K562 (cell line): ENCODE measurements at regions not wholly inside any gene's neighbourhood (a gene's known extent, or its start where the extent isn't known, plus 50 kb on each side); places are given as distances from the start of the nearest gene placed in this dataset.
A peak's percentile ranks its signal among the peaks of the same experiment; 100 is the strongest.

Experiments used
- ATF7 ChIP-seq: fragments of 450-650 bp; IDR thresholded peaks from 2 replicates; pipeline ENCODE4 v1.7.1; 2014; ENCODE audit warnings: mild to moderate bottlenecking, moderate library complexity
- C11orf30 ChIP-seq: fragments of 450-650 bp; IDR thresholded peaks from 2 replicates; pipeline ENCODE4 v1.6.1; 2016; ENCODE audit warnings: low read depth, mild to moderate bottlenecking
- CBX1 ChIP-seq: sonication (generic); IDR thresholded peaks from 2 replicates; pipeline ENCODE4 v1.6.1; 2016; ENCODE audit warnings: antibody characterized with exemption, low read depth, mild to moderate bottlenecking
- ERF ChIP-seq: fragments of 450-650 bp; formaldehyde crosslinking; IDR thresholded peaks from 2 replicates; pipeline ENCODE4 v1.4.0; 2020; ENCODE audit warnings: mild to moderate bottlenecking, mixed read lengths
- ESRRA ChIP-seq: fragments of 450-650 bp; IDR thresholded peaks from 2 replicates; pipeline ENCODE4 v1.6.1; 2014; ENCODE audit warnings: low read depth, mild to moderate bottlenecking, moderate library complexity, borderline replicate concordance
- GATAD2A ChIP-seq: fragments of 450-650 bp; IDR thresholded peaks from 2 replicates; pipeline ENCODE4 v1.6.1; 2017
- GTF2E2 ChIP-seq: fragments of 200-800 bp; sonication (Bioruptor generic); IDR thresholded peaks from 2 replicates; pipeline ENCODE4 v1.6.1; 2016; ENCODE audit warnings: missing genetic modification characterization, missing compliant biosample characterization
- KDM5B ChIP-seq: fragments of 200-600 bp; sonication (generic); IDR thresholded peaks from 2 replicates; pipeline ENCODE4 v1.6.1; 2012; ENCODE audit warnings: low read depth, mild to moderate bottlenecking, moderate library complexity, low read length, control low read depth, inconsistent platforms; ENCODE audit not compliant: insufficient replicate concordance
- MAFG ChIP-seq: fragments of 450-650 bp; conservative IDR thresholded peaks from 2 replicates; pipeline ENCODE4 v1.6.1; 2016; ENCODE audit warnings: missing genetic modification characterization, missing compliant biosample characterization
- MAFK ChIP-seq: IDR thresholded peaks from 2 replicates; pipeline ENCODE4 v1.6.1; 2011; ENCODE audit warnings: low read length, improper control_type of control experiment
- MEF2A ChIP-seq: IDR thresholded peaks from 2 replicates; pipeline ENCODE4 v1.6.1; 2011; ENCODE audit warnings: low read depth, mild to moderate bottlenecking, low read length, moderate library complexity; ENCODE audit not compliant: control insufficient read depth
- NCOA2 ChIP-seq, 2 experiments: fragments of 450-650 bp; IDR thresholded peaks; 2 replicates each; pipeline ENCODE4 v1.6.1; 2018; ENCODE audit warnings: mild to moderate bottlenecking in 2 of 2, moderate library complexity in 1 of 2; ENCODE audit not compliant: partially characterized antibody in 2 of 2
- POU5F1 ChIP-seq: fragments of 150-350 bp; IDR thresholded peaks from 2 replicates; pipeline ENCODE4 v1.6.1; 2014; ENCODE audit warnings: borderline replicate concordance, low read length, low read depth, mild to moderate bottlenecking; ENCODE audit not compliant: partially characterized antibody
- SAP30 ChIP-seq: fragments of 200-600 bp; sonication (generic); IDR thresholded peaks from 2 replicates; pipeline ENCODE4 v1.6.1; 2012; ENCODE audit warnings: borderline replicate concordance, low read depth, mild to moderate bottlenecking, moderate library complexity, low read length, control low read depth, inconsistent platforms; ENCODE audit not compliant: insufficient read depth, poor library complexity, severe bottlenecking
- TCF7L2 ChIP-seq: fragments of 150-350 bp; IDR thresholded peaks from 2 replicates; pipeline ENCODE4 v1.6.1; 2016; ENCODE audit warnings: low read depth, mild to moderate bottlenecking, low read length, moderate library complexity
- TEAD4 ChIP-seq, 2 experiments: sonication (generic) in 1 of 2; formaldehyde crosslinking in 1 of 2; IDR thresholded peaks; 2 replicates each; pipeline versions ENCODE4 v1.6.1 to v1.8.0; 2012 to 2022; ENCODE audit warnings: borderline replicate concordance in 1 of 2, inconsistent platforms in 1 of 2, low read length in 1 of 2, mild to moderate bottlenecking in 1 of 2, missing genetic modification reagents in 1 of 2
- WHSC1 ChIP-seq: IDR thresholded peaks from one replicate; pipeline ENCODE4 v1.6.1; 2012; ENCODE audit warnings: low read length, control low read depth, inconsistent platforms
- ZNF41 ChIP-seq: fragments of 250-450 bp; sonication (Bioruptor Pico); conservative IDR thresholded peaks from 2 replicates; pipeline ENCODE4 v1.4.0; 2020; ENCODE audit warnings: mild to moderate bottlenecking
- TF ChIP-seq, protein P1 (sequence below), 3 experiments: fragments of 200-800 bp in 1 of 3; fragments of 250-450 bp in 1 of 3; fragments of 450-650 bp in 1 of 3; sonication (Bioruptor Pico) in 1 of 3; sonication (Bioruptor generic) in 1 of 3; formaldehyde crosslinking in 1 of 3; IDR thresholded peaks; 2 replicates each; pipeline versions ENCODE4 v1.6.1 to v1.8.0; 2016 to 2022; ENCODE audit warnings: mild to moderate bottlenecking in 2 of 3, missing genetic modification characterization in 2 of 3, missing compliant biosample characterization in 1 of 3, moderate library complexity in 1 of 3
- TF ChIP-seq, protein P2 (sequence below): IDR thresholded peaks from 2 replicates; pipeline ENCODE4 v1.6.1; 2016; ENCODE audit warnings: missing genetic modification characterization, missing compliant biosample characterization
- TF ChIP-seq, protein P3 (sequence below): IDR thresholded peaks from 3 replicates; pipeline ENCODE4 v1.6.1; 2011; ENCODE audit warnings: borderline replicate concordance, mild to moderate bottlenecking, moderate library complexity; ENCODE audit not compliant: insufficient read length; ENCODE audit errors: extremely low read depth

DNA sequence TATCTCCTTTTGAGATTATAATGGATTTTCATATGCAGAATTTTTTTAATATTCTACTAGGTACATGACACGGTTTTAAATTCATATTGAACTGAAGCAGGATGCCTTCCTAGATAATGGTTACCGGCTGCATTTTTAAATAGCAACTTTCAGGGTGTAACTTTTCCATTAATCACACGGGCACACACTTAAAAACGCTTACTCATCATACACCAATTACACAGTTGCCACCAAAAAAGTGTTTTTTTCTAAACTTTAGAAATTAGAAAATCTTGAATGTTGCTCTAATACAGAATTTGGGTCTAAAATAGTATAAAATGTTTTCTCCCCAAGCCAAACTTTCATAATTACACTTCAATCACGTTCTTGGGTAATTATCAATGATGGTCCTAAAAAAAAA, 149.1 kb upstream of the RNF32 start (continued):
- TF ChIP-seq KDM5B (no peak), SAP30 (no peak), ESRRA (no peak), NCOA2 (IDR thresholded peaks at IDR 0.05; ENCODE audit: partially characterized antibody in 2 of 2) (no peak), CBX1 (no peak), ERF (CRISPR knock-in tag) (no peak), TEAD4 (IDR thresholded peaks at IDR 0.05; ENCODE audit: low read length) (no peak), TEAD4 (CRISPR knock-in tag; IDR thresholded peaks at IDR 0.05; ENCODE audit: borderline replicate concordance) (no peak), POU5F1 (no peak), ATF7 (no peak), MAFG (tag) (peak; percentile 86), MEF2A (no peak), GTF2E2 (no peak), GATAD2A (no peak), WHSC1 (no peak), MAFK (peak; percentile 67), ZNF41 (CRISPR knock-in tag) (no peak), C11orf30 (peak; percentile 87), TCF7L2 (no peak)
- TF ChIP-seq, protein P1, sequence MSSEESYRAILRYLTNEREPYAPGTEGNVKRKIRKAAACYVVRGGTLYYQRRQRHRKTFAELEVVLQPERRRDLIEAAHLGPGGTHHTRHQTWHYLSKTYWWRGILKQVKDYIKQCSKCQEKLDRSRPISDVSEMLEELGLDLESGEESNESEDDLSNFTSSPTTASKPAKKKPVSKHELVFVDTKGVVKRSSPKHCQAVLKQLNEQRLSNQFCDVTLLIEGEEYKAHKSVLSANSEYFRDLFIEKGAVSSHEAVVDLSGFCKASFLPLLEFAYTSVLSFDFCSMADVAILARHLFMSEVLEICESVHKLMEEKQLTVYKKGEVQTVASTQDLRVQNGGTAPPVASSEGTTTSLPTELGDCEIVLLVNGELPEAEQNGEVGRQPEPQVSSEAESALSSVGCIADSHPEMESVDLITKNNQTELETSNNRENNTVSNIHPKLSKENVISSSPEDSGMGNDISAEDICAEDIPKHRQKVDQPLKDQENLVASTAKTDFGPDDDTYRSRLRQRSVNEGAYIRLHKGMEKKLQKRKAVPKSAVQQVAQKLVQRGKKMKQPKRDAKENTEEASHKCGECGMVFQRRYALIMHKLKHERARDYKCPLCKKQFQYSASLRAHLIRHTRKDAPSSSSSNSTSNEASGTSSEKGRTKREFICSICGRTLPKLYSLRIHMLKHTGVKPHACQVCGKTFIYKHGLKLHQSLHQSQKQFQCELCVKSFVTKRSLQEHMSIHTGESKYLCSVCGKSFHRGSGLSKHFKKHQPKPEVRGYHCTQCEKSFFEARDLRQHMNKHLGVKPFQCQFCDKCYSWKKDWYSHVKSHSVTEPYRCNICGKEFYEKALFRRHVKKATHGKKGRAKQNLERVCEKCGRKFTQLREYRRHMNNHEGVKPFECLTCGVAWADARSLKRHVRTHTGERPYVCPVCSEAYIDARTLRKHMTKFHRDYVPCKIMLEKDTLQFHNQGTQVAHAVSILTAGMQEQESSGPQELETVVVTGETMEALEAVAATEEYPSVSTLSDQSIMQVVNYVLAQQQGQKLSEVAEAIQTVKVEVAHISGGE (CRISPR knock-in tag; IDR thresholded peaks at IDR 0.05), result no peak
- TF ChIP-seq, protein P2, sequence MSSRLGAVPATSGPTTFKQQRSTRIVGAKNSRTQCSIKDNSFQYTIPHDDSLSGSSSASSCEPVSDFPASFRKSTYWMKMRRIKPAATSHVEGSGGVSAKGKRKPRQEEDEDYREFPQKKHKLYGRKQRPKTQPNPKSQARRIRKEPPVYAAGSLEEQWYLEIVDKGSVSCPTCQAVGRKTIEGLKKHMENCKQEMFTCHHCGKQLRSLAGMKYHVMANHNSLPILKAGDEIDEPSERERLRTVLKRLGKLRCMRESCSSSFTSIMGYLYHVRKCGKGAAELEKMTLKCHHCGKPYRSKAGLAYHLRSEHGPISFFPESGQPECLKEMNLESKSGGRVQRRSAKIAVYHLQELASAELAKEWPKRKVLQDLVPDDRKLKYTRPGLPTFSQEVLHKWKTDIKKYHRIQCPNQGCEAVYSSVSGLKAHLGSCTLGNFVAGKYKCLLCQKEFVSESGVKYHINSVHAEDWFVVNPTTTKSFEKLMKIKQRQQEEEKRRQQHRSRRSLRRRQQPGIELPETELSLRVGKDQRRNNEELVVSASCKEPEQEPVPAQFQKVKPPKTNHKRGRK (tag), result no peak
- TF ChIP-seq, protein P3, sequence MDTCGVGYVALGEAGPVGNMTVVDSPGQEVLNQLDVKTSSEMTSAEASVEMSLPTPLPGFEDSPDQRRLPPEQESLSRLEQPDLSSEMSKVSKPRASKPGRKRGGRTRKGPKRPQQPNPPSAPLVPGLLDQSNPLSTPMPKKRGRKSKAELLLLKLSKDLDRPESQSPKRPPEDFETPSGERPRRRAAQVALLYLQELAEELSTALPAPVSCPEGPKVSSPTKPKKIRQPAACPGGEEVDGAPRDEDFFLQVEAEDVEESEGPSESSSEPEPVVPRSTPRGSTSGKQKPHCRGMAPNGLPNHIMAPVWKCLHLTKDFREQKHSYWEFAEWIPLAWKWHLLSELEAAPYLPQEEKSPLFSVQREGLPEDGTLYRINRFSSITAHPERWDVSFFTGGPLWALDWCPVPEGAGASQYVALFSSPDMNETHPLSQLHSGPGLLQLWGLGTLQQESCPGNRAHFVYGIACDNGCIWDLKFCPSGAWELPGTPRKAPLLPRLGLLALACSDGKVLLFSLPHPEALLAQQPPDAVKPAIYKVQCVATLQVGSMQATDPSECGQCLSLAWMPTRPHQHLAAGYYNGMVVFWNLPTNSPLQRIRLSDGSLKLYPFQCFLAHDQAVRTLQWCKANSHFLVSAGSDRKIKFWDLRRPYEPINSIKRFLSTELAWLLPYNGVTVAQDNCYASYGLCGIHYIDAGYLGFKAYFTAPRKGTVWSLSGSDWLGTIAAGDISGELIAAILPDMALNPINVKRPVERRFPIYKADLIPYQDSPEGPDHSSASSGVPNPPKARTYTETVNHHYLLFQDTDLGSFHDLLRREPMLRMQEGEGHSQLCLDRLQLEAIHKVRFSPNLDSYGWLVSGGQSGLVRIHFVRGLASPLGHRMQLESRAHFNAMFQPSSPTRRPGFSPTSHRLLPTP, result no peak
